ENCODE measurements at regions not wholly inside any gene's neighbourhood (a gene's known extent, or its start where the extent isn't known, plus 50 kb on each side); places are given as distances from the start of the nearest gene placed in this dataset.

- DNase-seq (ENCODE audit: low read depth in 3 of 3) = no peak
These were observed 379.1 kb upstream of the ATP5MC3 start for GRCh38 chr2:175560521-175561169.

GRCh38 chr2:175559613-175560012 lies 378.1 kb upstream of the ATP5MC3 start:
- no peak for DNase-seq (ENCODE audit: low read depth in 3 of 3)

GRCh38 chr2:175557810-175558377 lies 376.4 kb upstream of the ATP5MC3 start:
- no peak for DNase-seq (ENCODE audit: low read depth in 3 of 3)

GRCh38 chr2:175553910-175554309 lies 372.4 kb upstream of the ATP5MC3 start:
- DNase-seq (ENCODE audit: low read depth in 3 of 3) = no peak

- DNase-seq (ENCODE audit: low read depth in 3 of 3) = no peak
These were observed 371.4 kb upstream of the ATP5MC3 start for GRCh38 chr2:175552902-175553301.

- DNase-seq (ENCODE audit: low read depth in 3 of 3) = no peak
These were observed 358.9 kb upstream of the ATP5MC3 start for GRCh38 chr2:175540421-175540820.

- DNase-seq (ENCODE audit: low read depth in 3 of 3) = no peak
These were observed 357.6 kb upstream of the ATP5MC3 start for GRCh38 chr2:175539122-175539521.

- no peak for DNase-seq (ENCODE audit: low read depth in 3 of 3)
These were observed 354.5 kb upstream of the ATP5MC3 start for GRCh38 chr2:175536059-175536458.

GRCh38 chr2:175535631-175536030 lies 354.1 kb upstream of the ATP5MC3 start:
- DNase-seq (ENCODE audit: low read depth in 3 of 3) = no peak

- no peak for DNase-seq (ENCODE audit: low read depth in 3 of 3)
These were observed 344.5 kb upstream of the ATP5MC3 start for GRCh38 chr2:175525975-175526374.

GRCh38 chr2:175523001-175523400 lies 341.5 kb upstream of the ATP5MC3 start:
- no peak for DNase-seq (ENCODE audit: low read depth in 3 of 3)

- DNase-seq (ENCODE audit: low read depth in 3 of 3) = no peak
These were observed 336.7 kb upstream of the ATP5MC3 start for GRCh38 chr2:175518206-175518605.

- no peak for DNase-seq (ENCODE audit: low read depth in 3 of 3)
These were observed 335.0 kb upstream of the ATP5MC3 start for GRCh38 chr2:175516555-175516954.

- no peak for DNase-seq (ENCODE audit: low read depth in 3 of 3)
These were observed 318.7 kb upstream of the ATP5MC3 start for GRCh38 chr2:175500255-175500654.

- no peak for DNase-seq (ENCODE audit: low read depth in 3 of 3)
These were observed 308.9 kb upstream of the ATP5MC3 start for GRCh38 chr2:175490360-175490791.

GRCh38 chr2:175478096-175478768 lies 296.7 kb upstream of the ATP5MC3 start:
- no peak for DNase-seq (ENCODE audit: low read depth in 3 of 3)

GRCh38 chr2:175476948-175477347 lies 295.4 kb upstream of the ATP5MC3 start:
- DNase-seq (ENCODE audit: low read depth in 3 of 3) = no peak

GRCh38 chr2:175476374-175476773 lies 294.9 kb upstream of the ATP5MC3 start:
- no peak for DNase-seq (ENCODE audit: low read depth in 3 of 3)

- DNase-seq (ENCODE audit: low read depth in 3 of 3) = no peak
These were observed 293.6 kb upstream of the ATP5MC3 start for GRCh38 chr2:175475130-175475529.

GRCh38 chr2:175468431-175469098 lies 287.1 kb upstream of the ATP5MC3 start:
- DNase-seq (ENCODE audit: low read depth in 3 of 3) = no peak

- DNase-seq (ENCODE audit: low read depth in 3 of 3) = no peak
These were observed 283.6 kb upstream of the ATP5MC3 start for GRCh38 chr2:175465101-175465500.

GRCh38 chr2:175464311-175464670 lies 282.8 kb upstream of the ATP5MC3 start:
- DNase-seq (ENCODE audit: low read depth in 3 of 3) = no peak
